ENCODE measurements at regions not wholly inside any gene's neighbourhood (a gene's known extent, or its start where the extent isn't known, plus 50 kb on each side); places are given as distances from the start of the nearest gene placed in this dataset.
"Not testable (repeated sequence)": the region's sequence is repeated elsewhere in the genome, so short reads cannot be mapped to it uniquely, and the experiment has no call there.

GRCh38 chr10:64182671-64183070, 661.5 kb downstream of the REEP3 start:
- DNase-seq (ENCODE audit: low spot score in 2 of 2, unreplicated experiment in 2 of 2): no peak
- H3K4me1 Mint-ChIP-seq: no peaks in the 10 kb centered on the region
- H3K4me3 Mint-ChIP-seq: no peak overlapping the region
- H3K36me3 Mint-ChIP-seq: no peaks in the 10 kb centered on the region
- H3K27ac Mint-ChIP-seq: no peak overlapping the region
- TF ChIP-seq CTCF (IDR thresholded peaks at IDR 0.05; ENCODE audit: unreplicated experiment): no peak
- peaks cover 4% of the 10 kb centered on the region for H3K9me3 Mint-ChIP-seq
- no peaks in the 10 kb centered on the region for H3K27me3 Mint-ChIP-seq (ENCODE audit: low read depth)

GRCh38 chr10:64191286-64191685, 670.1 kb downstream of the REEP3 start:
- no peak overlapping the region for H3K4me3 Mint-ChIP-seq
- no peak for DNase-seq (ENCODE audit: low spot score in 2 of 2, unreplicated experiment in 2 of 2)
- H3K4me1 Mint-ChIP-seq: peaks cover 12% of the 10 kb centered on the region
- TF ChIP-seq CTCF (IDR thresholded peaks at IDR 0.05; ENCODE audit: unreplicated experiment): no peak
- no peak overlapping the region for H3K27ac Mint-ChIP-seq
- peaks cover 4% of the 10 kb centered on the region for H3K9me3 Mint-ChIP-seq
- no peaks in the 10 kb centered on the region for H3K36me3 Mint-ChIP-seq
- no peaks in the 10 kb centered on the region for H3K27me3 Mint-ChIP-seq (ENCODE audit: low read depth)

GRCh38 chr10:64196638-64197315, 675.6 kb downstream of the REEP3 start:
- H3K36me3 Mint-ChIP-seq: no peaks in the 10 kb centered on the region
- no peaks in the 10 kb centered on the region for H3K9me3 Mint-ChIP-seq
- no peaks in the 10 kb centered on the region for H3K27me3 Mint-ChIP-seq (ENCODE audit: low read depth)
- no peak for DNase-seq (ENCODE audit: low spot score in 2 of 2, unreplicated experiment in 2 of 2)
- no peak overlapping the region for H3K27ac Mint-ChIP-seq
- no peak overlapping the region for H3K4me3 Mint-ChIP-seq
- no peaks in the 10 kb centered on the region for H3K4me1 Mint-ChIP-seq
- no peak for TF ChIP-seq CTCF (IDR thresholded peaks at IDR 0.05; ENCODE audit: unreplicated experiment)

GRCh38 chr10:64201936-64202335, 680.7 kb downstream of the REEP3 start:
- Mint-ChIP-seq H3K36me3 (no peaks in the 10 kb centered on the region), H3K27me3 (ENCODE audit: low read depth) (no peaks in the 10 kb centered on the region), H3K4me1 (no peaks in the 10 kb centered on the region), H3K4me3 (no peak overlapping the region), H3K27ac (no peak overlapping the region), H3K9me3 (no peaks in the 10 kb centered on the region)
- TF ChIP-seq CTCF (IDR thresholded peaks at IDR 0.05; ENCODE audit: unreplicated experiment): no peak
- DNase-seq (ENCODE audit: low spot score in 2 of 2, unreplicated experiment in 2 of 2): no peak

GRCh38 chr10:64204504-64204903, 683.3 kb downstream of the REEP3 start:
- H3K4me3 Mint-ChIP-seq; DNase-seq (ENCODE audit: low spot score in 2 of 2, unreplicated experiment in 2 of 2); H3K4me1 Mint-ChIP-seq; H3K27me3 Mint-ChIP-seq (ENCODE audit: low read depth); H3K36me3 Mint-ChIP-seq; H3K9me3 Mint-ChIP-seq; H3K27ac Mint-ChIP-seq: not testable (repeated sequence)

GRCh38 chr10:64206409-64206808, 685.2 kb downstream of the REEP3 start:
- Mint-ChIP-seq H3K4me1 (no peaks in the 10 kb centered on the region), H3K4me3 (no peak overlapping the region), H3K36me3 (no peaks in the 10 kb centered on the region), H3K9me3 (no peaks in the 10 kb centered on the region), H3K27me3 (ENCODE audit: low read depth) (no peaks in the 10 kb centered on the region), H3K27ac (no peak overlapping the region)
- DNase-seq (ENCODE audit: low spot score in 2 of 2, unreplicated experiment in 2 of 2): no peak
- TF ChIP-seq CTCF (IDR thresholded peaks at IDR 0.05; ENCODE audit: unreplicated experiment): no peak

Measured in mesothelial cell of epicardium (in vitro differentiated cells).